SW480 (cell line): ENCODE measurements at regions not wholly inside any gene's neighbourhood (a gene's known extent, or its start where the extent isn't known, plus 50 kb on each side); places are given as distances from the start of the nearest gene placed in this dataset.
A peak's percentile ranks its signal among the peaks of the same experiment; 100 is the strongest.

Experiments used
- DNase-seq: peaks from one replicate; pipeline ENCODE4 v3.0.0-alpha.2; 2016; ENCODE audit warnings: low spot score

DNA sequence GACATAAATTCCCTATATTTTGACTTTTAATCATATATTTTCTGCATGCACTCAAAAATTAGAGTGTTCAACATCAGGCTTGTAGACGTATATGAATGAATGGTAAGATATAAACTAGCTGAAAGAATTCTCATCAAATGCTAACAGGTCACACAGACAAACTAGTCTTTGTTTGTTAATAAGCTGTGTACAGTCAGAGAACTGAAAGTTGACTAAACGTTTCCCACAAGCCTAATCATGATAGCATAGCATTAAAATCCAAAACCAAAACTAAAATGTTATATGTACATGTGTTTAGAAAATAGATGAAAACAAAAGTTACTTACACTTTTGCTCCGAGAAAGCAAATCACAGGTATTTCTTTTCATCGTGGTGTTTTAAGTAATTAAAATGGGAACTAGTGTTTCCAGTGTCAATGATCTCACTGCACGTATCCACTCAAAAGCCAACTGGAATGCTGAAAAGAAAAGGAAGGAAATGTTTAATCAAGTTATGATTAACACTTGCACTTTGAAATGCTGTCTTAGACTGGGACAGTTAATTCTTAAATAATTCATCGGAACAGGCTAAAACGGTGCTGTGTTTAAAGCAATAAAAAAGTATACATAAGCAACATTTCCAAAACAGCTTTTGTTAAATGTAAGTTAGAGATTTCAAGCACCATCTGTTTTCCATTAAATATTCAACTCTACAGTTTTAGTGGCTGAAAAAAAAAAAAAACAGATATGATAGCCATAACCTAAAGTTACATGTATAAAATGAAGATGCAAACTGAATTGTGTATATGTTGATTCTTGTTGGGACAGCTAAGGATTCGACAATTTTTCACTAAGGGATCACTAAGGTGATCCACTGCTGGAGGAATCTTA, 291.9 kb upstream of the PDE4D start:
- DNase-seq = no peak

DNA sequence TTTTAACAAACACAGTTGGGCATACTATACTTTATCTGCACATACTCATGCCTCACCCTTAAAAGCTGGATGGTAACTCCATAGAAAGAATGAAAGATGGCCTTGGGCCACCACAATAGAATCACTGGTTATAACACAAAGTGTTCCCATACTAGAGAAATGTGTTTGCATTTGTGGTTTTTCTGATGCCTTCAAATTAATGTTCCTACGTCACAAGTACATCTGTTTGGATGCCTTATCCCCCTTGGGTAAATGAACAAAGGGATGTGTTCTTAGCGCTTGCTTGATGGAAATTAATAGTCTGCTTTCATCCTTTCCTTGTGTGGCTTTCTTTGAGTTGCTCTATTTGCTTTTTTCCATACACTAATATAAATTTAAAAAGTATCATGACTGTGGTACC, 291.1 kb upstream of the PDE4D start:
- DNase-seq = no peak

DNA sequence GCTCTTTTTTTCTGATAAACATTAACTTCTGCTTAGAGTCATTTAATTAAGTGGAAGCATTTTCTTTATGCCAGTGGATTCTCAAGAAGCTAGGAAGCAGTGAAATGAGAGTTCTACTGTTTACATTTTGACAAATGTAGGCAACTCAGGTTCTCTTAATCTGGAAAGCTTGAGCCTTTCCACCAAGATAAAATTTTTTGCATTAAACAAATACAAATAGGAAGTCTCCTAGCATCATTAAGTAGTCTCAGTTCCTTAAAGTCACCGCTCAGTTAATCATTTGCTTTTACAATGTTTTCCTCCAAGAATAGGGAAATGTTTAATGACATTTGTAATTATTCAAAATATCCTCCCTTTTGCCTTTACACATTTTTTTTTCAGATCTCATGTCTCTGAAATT, 290.4 kb upstream of the PDE4D start:
- DNase-seq = no peak

DNA sequence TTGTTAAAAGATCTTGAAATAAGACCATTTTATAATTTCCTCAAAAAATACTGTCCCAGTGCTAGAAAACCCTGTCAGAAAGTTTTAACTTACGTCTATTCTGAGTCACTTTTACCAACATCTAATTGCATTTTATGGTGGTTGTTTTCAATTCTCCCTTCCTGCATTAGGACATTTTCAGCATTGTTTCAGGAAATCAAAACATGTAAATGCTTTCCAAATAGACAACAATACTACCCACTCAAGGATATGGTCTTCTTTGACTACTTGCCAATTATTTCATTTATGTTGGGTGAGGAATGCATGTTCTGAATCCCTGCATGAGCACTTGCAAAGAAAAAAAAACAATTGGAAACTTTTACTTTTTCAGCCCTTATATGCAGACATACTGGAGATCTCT, 284.6 kb upstream of the PDE4D start:
- no peak for DNase-seq

- no peak for DNase-seq
Measured at GRCh38 chr5:60177596-60177995, 284.1 kb upstream of the PDE4D start.

DNA sequence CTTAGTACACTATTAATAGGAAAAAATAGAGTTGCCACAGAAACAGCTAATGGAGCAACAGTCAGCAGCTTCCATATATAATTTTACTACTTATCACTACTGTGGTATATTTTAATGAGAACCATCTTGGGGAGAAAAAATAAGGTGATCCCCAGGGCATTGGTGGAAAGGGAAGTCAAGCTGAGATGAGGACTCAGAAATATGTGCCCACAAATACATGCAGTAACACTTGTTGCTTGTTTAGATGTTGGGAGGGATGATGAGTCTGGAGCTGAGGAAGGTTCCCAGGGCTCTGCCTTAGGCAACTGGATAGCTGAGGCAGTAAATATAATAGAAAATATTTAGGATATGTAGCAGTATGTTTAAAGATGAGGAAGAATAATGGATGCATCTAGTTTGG, 280.1 kb upstream of the PDE4D start:
- no peak for DNase-seq

GRCh38 chr5:60163762-60164161, 270.2 kb upstream of the PDE4D start:
- DNase-seq = no peak

DNA sequence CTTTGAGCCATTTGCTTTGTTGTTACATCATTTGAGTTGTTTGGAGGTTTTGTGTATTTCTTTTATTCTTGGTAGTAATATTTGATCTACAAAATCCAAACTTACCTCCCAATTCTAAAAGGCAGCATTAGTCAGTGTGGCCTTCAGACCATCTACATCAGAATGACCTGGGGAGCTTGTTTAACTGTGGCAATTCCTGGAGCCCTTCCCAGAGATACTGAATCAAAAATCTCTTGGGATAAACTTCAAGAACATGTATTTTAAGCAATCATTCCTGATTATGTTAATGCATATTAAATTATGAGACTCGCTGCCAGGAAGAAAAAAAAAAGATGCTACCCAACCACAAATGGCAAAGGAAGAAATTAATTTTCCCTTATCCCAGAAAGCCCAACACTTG, 268.9 kb upstream of the PDE4D start:
- no peak for DNase-seq

- peak; percentile 34 for DNase-seq
Measured at GRCh38 chr5:60161340-60161934, 267.9 kb upstream of the PDE4D start.

GRCh38 chr5:60149081-60149480, 255.6 kb upstream of the PDE4D start:
- DNase-seq = no peak

DNA sequence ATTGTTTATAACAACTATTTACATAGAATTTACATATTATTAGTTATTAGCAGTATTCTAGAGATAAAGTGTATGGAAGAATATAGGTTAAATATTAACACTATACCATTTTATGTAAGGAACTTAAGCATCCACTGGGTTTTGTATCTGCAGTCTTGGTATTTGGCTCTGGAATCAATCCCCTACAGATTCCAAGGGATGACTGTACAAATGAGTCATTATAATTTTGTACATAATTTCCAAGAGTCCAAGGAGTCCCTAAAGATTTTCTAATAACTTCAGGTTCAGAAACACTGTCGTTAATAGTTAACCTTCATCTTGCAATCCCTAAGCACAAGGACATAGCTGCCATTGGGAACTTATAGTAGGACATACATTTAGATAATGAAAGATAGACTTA, 254.8 kb upstream of the PDE4D start:
- DNase-seq = no peak

DNA sequence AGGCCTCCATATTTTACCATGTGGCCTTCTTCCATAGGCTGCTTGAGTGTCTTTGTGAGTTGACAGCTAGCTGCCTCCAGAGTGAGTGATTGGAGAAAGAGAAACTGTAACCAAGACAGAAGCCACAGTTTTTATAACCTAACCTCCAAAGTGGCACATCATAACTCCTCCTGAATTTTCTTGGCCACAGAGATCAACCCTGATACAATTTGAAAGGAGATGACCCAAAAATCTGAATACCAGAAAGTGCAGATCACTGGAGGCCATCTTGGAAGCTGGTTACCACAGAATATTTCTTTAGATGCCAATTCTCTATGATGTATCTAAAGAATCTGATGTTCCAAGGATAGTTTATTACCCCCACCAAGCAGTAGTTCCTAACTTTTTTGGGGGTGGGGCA, 254.3 kb upstream of the PDE4D start:
- no peak for DNase-seq

- DNase-seq = no peak
Measured at GRCh38 chr5:60143942-60144549, 250.5 kb upstream of the PDE4D start.

- DNase-seq = no peak
Measured at GRCh38 chr5:60141119-60141518, 247.6 kb upstream of the PDE4D start.

DNA sequence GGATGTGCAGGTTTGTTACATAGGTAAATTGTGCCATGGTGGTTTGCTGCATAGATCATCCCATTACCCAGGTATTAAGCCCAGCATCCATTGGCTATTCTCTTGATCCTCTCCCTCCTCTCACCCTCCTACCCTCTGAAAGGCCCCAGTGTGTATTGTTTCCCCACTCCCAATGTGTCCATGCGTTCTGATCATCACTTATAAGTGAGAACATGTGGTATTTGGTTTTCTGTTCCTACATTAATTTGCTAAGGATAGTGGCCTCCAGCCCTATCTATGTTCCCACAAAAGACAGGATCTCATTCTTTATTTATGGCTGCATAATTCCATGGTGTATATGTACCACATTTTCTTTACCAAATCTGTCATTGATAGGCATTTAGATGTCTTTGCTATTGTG, 243.3 kb upstream of the PDE4D start:
- no peak for DNase-seq

GRCh38 chr5:60131504-60131903, 238.0 kb upstream of the PDE4D start:
- DNase-seq = no peak

DNA sequence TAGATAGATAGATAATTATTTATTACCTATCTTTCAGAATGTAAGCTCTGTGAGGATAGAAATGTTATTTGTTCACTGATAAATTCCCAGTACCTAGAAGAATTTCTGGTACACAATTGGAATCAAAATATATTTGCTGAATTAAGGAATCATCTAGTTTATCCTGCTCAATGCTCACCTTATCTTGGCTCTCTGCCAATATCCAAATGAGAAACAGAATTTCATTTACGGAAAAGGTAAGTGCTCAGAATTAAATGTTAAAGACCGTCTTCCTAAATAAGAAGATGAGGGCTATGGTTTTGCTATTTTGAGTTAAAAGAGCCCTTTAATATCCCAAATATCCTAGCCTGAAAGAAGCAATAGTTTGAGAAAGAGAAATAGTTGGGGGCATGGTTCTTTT, 232.1 kb upstream of the PDE4D start:
- no peak for DNase-seq

GRCh38 chr5:60102961-60103693, 209.6 kb upstream of the PDE4D start:
- no peak for DNase-seq

DNA sequence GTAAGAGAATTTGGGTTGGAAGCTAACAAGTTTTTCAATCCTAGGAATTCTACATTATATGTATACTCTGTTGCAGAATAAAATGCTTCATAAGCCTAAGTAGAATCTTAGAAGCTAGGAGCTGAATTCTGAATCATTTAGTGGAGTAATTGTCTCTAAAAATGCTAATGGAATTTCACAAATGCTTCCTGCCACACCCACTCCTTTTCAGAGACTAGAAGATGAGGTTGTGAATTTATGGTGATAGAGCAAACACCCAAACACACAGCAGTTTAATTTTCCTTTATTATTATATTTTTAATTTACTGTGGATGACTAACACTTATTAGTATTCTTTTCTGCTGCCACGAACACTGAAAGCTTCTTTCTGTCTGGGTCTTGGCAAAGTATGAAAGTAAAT, 208.0 kb upstream of the PDE4D start:
- peak; percentile 8 for DNase-seq

- no peak for DNase-seq
Measured at GRCh38 chr5:60092671-60093422, 199.3 kb upstream of the PDE4D start.

GRCh38 chr5:60086583-60086982, 193.1 kb upstream of the PDE4D start:
- no peak for DNase-seq

GRCh38 chr5:60084226-60084625, 190.7 kb upstream of the PDE4D start:
- DNase-seq = no peak
